Neural cell (in vitro differentiated cells): ENCODE measurements at regions not wholly inside any gene's neighbourhood (a gene's known extent, or its start where the extent isn't known, plus 50 kb on each side); places are given as distances from the start of the nearest gene placed in this dataset.

ENCODE experiments used
- H2AFZ ChIP-seq: fragments of 200-600, 300-800 bp; sonication (generic), shearing (Covaris generic); 2 replicates; pipeline ENCODE4 v1.6.0; 2014; ENCODE audit warnings: low read depth, mild to moderate bottlenecking, antibody characterized with exemption, low read length, moderate library complexity
- H3F3A ChIP-seq: fragments of 200-600 bp; shearing (Covaris generic); 2 replicates; pipeline ENCODE4 v1.6.1; 2016; ENCODE audit warnings: mild to moderate bottlenecking, moderate library complexity, mixed read lengths, antibody characterized with exemption, low read length; ENCODE audit not compliant: insufficient read depth, poor library complexity, severe bottlenecking
- H3K27ac ChIP-seq: fragments of 200-600, 300-800 bp; sonication (generic), shearing (Covaris generic); 2 replicates; pipeline ENCODE4 v1.5.1; 2014; ENCODE audit warnings: mild to moderate bottlenecking, low read length, moderate library complexity
- H3K27me3 ChIP-seq: fragments of 300-800, 200-600 bp; sonication (generic), shearing (Covaris generic); 2 replicates; pipeline ENCODE4 v1.6.0; 2014; ENCODE audit warnings: mild to moderate bottlenecking, low read depth, low read length, moderate library complexity; ENCODE audit not compliant: insufficient read depth
- H3K36me3 ChIP-seq: fragments of 300-800, 200-600 bp; sonication (generic), shearing (Covaris generic); 2 replicates; pipeline ENCODE4 v1.5.1; 2014; ENCODE audit warnings: mild to moderate bottlenecking, antibody characterized with exemption, low read length, moderate library complexity; ENCODE audit not compliant: insufficient read depth
- H3K4me2 ChIP-seq: fragments of 300-800, 200-600 bp; sonication (generic), shearing (Covaris generic); 2 replicates; pipeline ENCODE4 v1.6.0; 2014; ENCODE audit warnings: mild to moderate bottlenecking, low read length
- H3K4me3 ChIP-seq: fragments of 300-800, 200-600 bp; sonication (generic), shearing (Covaris generic); 2 replicates; pipeline ENCODE4 v1.5.1; 2014; ENCODE audit warnings: mild to moderate bottlenecking, low read length, moderate library complexity
- H3K79me2 ChIP-seq: fragments of 200-600 bp; shearing (Covaris generic); replicated peaks from 2 replicates; pipeline ENCODE4 v1.6.0; 2014; ENCODE audit warnings: mild to moderate bottlenecking, low read length, moderate library complexity; ENCODE audit not compliant: insufficient read depth
- H3K9ac ChIP-seq: fragments of 300-800, 200-600 bp; sonication (generic), shearing (Covaris generic); 2 replicates; pipeline ENCODE4 v1.6.1; 2016; ENCODE audit warnings: mild to moderate bottlenecking, low read length, mixed read lengths
- H3K9me2 ChIP-seq: fragments of 200-600 bp; shearing (Covaris generic); 2 replicates; pipeline ENCODE4 v1.6.1; 2016; ENCODE audit warnings: mild to moderate bottlenecking, low read length, mixed read lengths; ENCODE audit not compliant: insufficient read depth
- H3K9me3 ChIP-seq: fragments of 200-600, 300-800 bp; sonication (generic), shearing (Covaris generic); 2 replicates; pipeline ENCODE4 v1.6.1; 2016; ENCODE audit warnings: mild to moderate bottlenecking, mixed run types, low read length, moderate library complexity, mixed read lengths
- H4K20me1 ChIP-seq: fragments of 200-600 bp; shearing (Covaris generic); 2 replicates; pipeline ENCODE4 v1.6.1; 2016; ENCODE audit warnings: mild to moderate bottlenecking, mixed run types; ENCODE audit not compliant: insufficient read depth
- CTCF ChIP-seq: fragments of 450-650 bp; IDR thresholded peaks from 2 replicates; pipeline ENCODE4 v1.5.1; 2014; ENCODE audit warnings: antibody characterized with exemption, mild to moderate bottlenecking, moderate library complexity; ENCODE audit not compliant: poor library complexity, severe bottlenecking
- EP300 ChIP-seq: fragments of 450-650 bp; conservative IDR thresholded peaks from 2 replicates; pipeline ENCODE4 v1.6.1; 2014; ENCODE audit warnings: antibody characterized with exemption, mild to moderate bottlenecking, moderate library complexity; ENCODE audit not compliant: poor library complexity, severe bottlenecking
- EZH2 ChIP-seq: fragments of 200-600, 300-800 bp; shearing (Covaris generic), sonication (generic); IDR thresholded peaks from 2 replicates; pipeline ENCODE4 v1.6.1; 2014; ENCODE audit warnings: antibody characterized with exemption, low read length, borderline replicate concordance, mild to moderate bottlenecking; ENCODE audit not compliant: insufficient read depth, poor library complexity, severe bottlenecking
- MXI1 ChIP-seq: fragments of 450-650 bp; conservative IDR thresholded peaks from 2 replicates; pipeline ENCODE4 v1.6.1; 2014; ENCODE audit warnings: antibody characterized with exemption, mild to moderate bottlenecking; ENCODE audit not compliant: poor library complexity, severe bottlenecking
- POLR2AphosphoS5 ChIP-seq: IDR thresholded peaks from 2 replicates; pipeline ENCODE4 v1.6.1; 2012
- RAD21 ChIP-seq: fragments of 450-650 bp; conservative IDR thresholded peaks from 2 replicates; pipeline ENCODE4 v1.6.1; 2014; ENCODE audit warnings: antibody characterized with exemption, mild to moderate bottlenecking, moderate library complexity
- SMC3 ChIP-seq: fragments of 450-650 bp; conservative IDR thresholded peaks from 2 replicates; pipeline ENCODE4 v1.6.1; 2014; ENCODE audit warnings: antibody characterized with exemption, mild to moderate bottlenecking, moderate library complexity; ENCODE audit not compliant: poor library complexity
- TAF1 ChIP-seq: IDR thresholded peaks from 2 replicates; pipeline ENCODE4 v1.6.1; 2012; ENCODE audit warnings: low read depth
- TF ChIP-seq, protein P1 (sequence below): IDR thresholded peaks from 2 replicates; pipeline ENCODE4 v1.6.1; 2012; ENCODE audit warnings: borderline replicate concordance

GRCh38 chr4:33711826-33712225, 2532.5 kb downstream of the ARAP2 start:
- H2AFZ ChIP-seq, result no peak overlapping the region
- H3K9ac ChIP-seq, result no peak overlapping the region

DNA sequence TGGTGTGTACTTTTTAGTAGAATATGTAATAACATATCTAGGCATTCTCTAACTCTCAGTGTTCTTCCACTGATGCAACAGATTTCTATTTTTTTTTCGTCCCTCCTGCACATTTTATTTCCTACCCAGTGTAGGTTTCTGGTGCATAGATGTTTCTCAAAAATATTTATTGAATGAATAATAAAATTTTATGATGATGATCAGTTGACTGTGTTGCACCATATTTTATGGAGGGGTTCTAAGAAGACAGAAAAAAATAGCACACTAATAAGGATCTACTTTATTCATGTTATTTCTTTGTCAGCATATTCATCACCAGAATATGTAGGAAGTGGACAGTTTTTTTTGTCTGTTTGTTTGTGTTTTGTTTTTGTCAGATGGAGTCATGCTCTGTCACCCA, 2529.3 kb downstream of the ARAP2 start:
- Histone ChIP-seq H3K27me3 (no peaks in the 10 kb centered on the region), H3K9ac (no peak overlapping the region), H2AFZ (no peak overlapping the region), H3K4me3 (no peak overlapping the region), H3K79me2 (no peaks in the 10 kb centered on the region), H3K9me2 (no peaks in the 10 kb centered on the region), H4K20me1 (no peaks in the 10 kb centered on the region), H3F3A (no peaks in the 10 kb centered on the region), H3K9me3 (peaks cover 4% of the 10 kb centered on the region), H3K36me3 (no peaks in the 10 kb centered on the region), H3K27ac (no peak overlapping the region), H3K4me2 (no peak overlapping the region)
- TF ChIP-seq CTCF (no peak), EP300 (no peak), POLR2AphosphoS5 (no peak), EZH2 (no peak), MXI1 (no peak), TAF1 (no peak), RAD21 (no peak), SMC3 (no peak)
- TF ChIP-seq, protein P1, sequence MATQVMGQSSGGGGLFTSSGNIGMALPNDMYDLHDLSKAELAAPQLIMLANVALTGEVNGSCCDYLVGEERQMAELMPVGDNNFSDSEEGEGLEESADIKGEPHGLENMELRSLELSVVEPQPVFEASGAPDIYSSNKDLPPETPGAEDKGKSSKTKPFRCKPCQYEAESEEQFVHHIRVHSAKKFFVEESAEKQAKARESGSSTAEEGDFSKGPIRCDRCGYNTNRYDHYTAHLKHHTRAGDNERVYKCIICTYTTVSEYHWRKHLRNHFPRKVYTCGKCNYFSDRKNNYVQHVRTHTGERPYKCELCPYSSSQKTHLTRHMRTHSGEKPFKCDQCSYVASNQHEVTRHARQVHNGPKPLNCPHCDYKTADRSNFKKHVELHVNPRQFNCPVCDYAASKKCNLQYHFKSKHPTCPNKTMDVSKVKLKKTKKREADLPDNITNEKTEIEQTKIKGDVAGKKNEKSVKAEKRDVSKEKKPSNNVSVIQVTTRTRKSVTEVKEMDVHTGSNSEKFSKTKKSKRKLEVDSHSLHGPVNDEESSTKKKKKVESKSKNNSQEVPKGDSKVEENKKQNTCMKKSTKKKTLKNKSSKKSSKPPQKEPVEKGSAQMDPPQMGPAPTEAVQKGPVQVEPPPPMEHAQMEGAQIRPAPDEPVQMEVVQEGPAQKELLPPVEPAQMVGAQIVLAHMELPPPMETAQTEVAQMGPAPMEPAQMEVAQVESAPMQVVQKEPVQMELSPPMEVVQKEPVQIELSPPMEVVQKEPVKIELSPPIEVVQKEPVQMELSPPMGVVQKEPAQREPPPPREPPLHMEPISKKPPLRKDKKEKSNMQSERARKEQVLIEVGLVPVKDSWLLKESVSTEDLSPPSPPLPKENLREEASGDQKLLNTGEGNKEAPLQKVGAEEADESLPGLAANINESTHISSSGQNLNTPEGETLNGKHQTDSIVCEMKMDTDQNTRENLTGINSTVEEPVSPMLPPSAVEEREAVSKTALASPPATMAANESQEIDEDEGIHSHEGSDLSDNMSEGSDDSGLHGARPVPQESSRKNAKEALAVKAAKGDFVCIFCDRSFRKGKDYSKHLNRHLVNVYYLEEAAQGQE, result no peak

More at GRCh38 chr4:33711826-33712225, 2532.5 kb downstream of the ARAP2 start:
- no peaks in the 10 kb centered on the region for H3K79me2 ChIP-seq
- H3K9me3 ChIP-seq, result peaks cover 7% of the 10 kb centered on the region
- H3K27ac ChIP-seq, result no peak overlapping the region
- TF ChIP-seq, protein P1, result no peak
- no peak for TF ChIP-seq RAD21
- no peak for TF ChIP-seq SMC3
- no peak for TF ChIP-seq CTCF
- TF ChIP-seq TAF1, result no peak
- H3K4me3 ChIP-seq, result no peak overlapping the region
- H3K36me3 ChIP-seq, result no peaks in the 10 kb centered on the region
- no peaks in the 10 kb centered on the region for H4K20me1 ChIP-seq
- no peaks in the 10 kb centered on the region for H3K27me3 ChIP-seq
- no peak overlapping the region for H3K4me2 ChIP-seq
- no peaks in the 10 kb centered on the region for H3K9me2 ChIP-seq
- no peaks in the 10 kb centered on the region for H3F3A ChIP-seq
